D721Med (cell line): ENCODE measurements at regions not wholly inside any gene's neighbourhood (a gene's known extent, or its start where the extent isn't known, plus 50 kb on each side); places are given as distances from the start of the nearest gene placed in this dataset.

Source experiments
- DNase-seq: peaks from one replicate; pipeline ENCODE4 v3.0.0; 2011; ENCODE audit warnings: low spot score; ENCODE audit not compliant: insufficient read length
- FAIRE-seq: peaks from 2 replicates; lab custom pipeline; 2011; peaks lifted over from hg19 to GRCh38; lab: Jason Lieb, UNC
- CTCF ChIP-seq: IDR thresholded peaks from 2 replicates; pipeline ENCODE4 v1.5.1; 2012; ENCODE audit warnings: mild to moderate bottlenecking, control low read depth; ENCODE audit not compliant: insufficient read depth; ENCODE audit errors: missing control alignments

- DNase-seq (no peak), FAIRE-seq (no peak)
- no peak for TF ChIP-seq CTCF
Measured at GRCh38 chr5:32852535-32852934, 141.4 kb downstream of the NPR3 start.

GRCh38 chr5:32852976-32853375, 141.9 kb downstream of the NPR3 start:
- TF ChIP-seq CTCF = no peak
- DNase-seq = no peak
- FAIRE-seq = no peak

GRCh38 chr5:32854473-32854872, 143.4 kb downstream of the NPR3 start:
- DNase-seq (no peak), FAIRE-seq (no peak)
- TF ChIP-seq CTCF = no peak

DNA sequence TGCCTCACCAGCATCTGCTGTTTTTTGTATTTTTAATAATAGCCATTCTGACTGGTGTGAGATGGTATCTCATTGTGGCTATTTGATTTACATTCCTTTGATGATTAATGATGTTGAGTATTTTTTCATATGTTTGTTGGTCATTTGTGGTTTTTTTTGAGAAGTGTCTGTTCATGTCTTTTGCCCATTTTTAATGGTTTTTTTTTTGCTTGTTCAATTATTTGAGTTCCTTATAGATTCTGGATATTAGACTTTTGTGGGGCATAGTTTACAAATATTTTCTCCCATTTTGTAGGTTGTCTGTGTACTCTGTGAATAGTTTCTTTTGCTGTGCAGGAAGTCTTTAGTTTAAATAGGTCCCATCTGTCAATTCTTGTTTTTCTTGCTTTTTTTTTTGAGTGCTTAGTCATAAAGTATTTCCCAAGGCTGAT, 148.1 kb downstream of the NPR3 start:
- FAIRE-seq (no peak), DNase-seq (no peak)
- TF ChIP-seq CTCF = no peak

DNA sequence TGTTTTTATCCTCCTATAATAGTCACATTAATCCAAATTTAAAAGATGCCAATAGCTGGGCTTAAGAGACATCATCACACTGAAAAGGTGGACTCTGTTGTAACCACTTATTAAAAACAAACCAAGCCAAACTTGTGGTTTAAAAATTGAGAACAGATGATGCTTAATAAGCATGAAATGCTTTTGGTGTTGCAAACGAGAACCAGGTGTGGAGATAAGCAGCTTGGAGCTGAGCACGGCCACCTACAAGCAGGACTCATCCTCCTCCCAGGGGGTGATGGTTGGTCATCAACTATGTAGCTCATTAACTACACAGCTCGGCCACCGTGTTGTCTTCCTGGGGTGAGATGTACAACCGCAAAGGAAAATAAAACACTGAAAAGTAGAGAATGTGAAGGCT, 154.4 kb downstream of the NPR3 start:
- DNase-seq = no peak
- no peak for FAIRE-seq
- no peak for TF ChIP-seq CTCF

DNA sequence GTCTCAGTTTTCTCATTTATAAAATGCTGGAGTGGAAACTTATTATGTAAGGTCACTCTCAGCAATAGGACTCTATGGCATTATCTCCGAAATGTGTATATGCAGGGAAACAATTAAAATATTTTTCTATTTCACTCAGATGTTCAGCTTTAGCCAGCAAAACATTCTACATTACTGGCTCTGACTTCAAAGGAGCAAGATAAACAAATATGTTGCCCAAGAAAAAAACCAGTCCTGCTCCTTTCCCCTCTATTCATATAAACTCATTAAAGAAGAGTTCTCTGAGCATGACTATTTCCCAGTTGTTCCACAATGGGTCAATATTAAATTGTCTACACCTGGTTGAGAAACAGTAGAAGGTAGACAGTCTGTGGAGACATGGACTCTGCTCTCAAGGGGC, 155.0 kb downstream of the NPR3 start:
- FAIRE-seq = no peak
- no peak for TF ChIP-seq CTCF
- no peak for DNase-seq

DNA sequence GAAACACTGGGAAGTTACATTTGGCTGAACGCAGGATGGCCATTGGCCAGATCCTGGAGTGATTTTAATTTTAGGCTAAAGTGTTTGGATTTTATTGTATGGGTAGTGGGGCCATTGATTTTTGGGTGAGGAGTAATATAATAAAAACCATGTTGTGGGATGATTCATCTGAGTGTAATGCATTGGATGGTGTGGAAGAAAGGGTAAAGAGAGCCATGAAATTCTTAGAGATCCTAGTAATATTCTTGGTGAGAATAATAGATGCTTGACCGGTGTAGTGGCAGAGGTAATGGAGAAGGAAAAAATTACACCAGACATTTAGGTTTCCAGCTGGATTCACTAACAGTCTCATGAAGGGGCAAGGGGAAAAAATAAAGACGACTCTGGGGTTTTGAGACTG, 158.1 kb downstream of the NPR3 start:
- FAIRE-seq = no peak
- no peak for TF ChIP-seq CTCF
- no peak for DNase-seq
